Right cardiac atrium (tissue), 5 donors: ENCODE measurements at regions not wholly inside any gene's neighbourhood (a gene's known extent, or its start where the extent isn't known, plus 50 kb on each side); places are given as distances from the start of the nearest gene placed in this dataset.
"Not testable (repeated sequence)": the region's sequence is repeated elsewhere in the genome, so short reads cannot be mapped to it uniquely, and the experiment has no call there.

Experiments used
- ATAC-seq, 2 donors: fragments of 200-7000 bp; cut with Tn5 transposase; one replicate each; pipeline versions ENCODE4 v1.8.0 to v1.9.1; 2020; ENCODE audit warnings: moderate library complexity in 2 of 2, mild to moderate bottlenecking in 1 of 2
- DNase-seq, 3 donors: peaks; one replicate each; pipeline ENCODE4 v3.0.0-alpha.2; 2020
- H3K27ac ChIP-seq: one replicate; pipeline ENCODE4 v1.5.1; 2013; ENCODE audit warnings: mild to moderate bottlenecking, low read length, control low read depth, moderate library complexity
- H3K27me3 ChIP-seq: one replicate; pipeline ENCODE4 v1.6.1; 2013; ENCODE audit not compliant: control insufficient read depth, insufficient read depth
- H3K4me1 ChIP-seq: one replicate; pipeline ENCODE4 v1.6.1; 2013; ENCODE audit warnings: low read length; ENCODE audit not compliant: control insufficient read depth, insufficient read depth
- H3K4me3 ChIP-seq: one replicate; pipeline ENCODE4 v1.5.1; 2013; ENCODE audit warnings: low read length, control low read depth
- H3K9me3 ChIP-seq: one replicate; pipeline ENCODE4 v1.6.1; 2013; ENCODE audit warnings: low read length; ENCODE audit not compliant: control insufficient read depth
- WGBS: extraction: QIAGEN DNeasy Blood & Tissue Kit; methylation state at CpG from one replicate; pipeline ENCODE4 v1.1.7; 2013; 5-methylcytosine and 5-hydroxymethylcytosine counted together
- intact Hi-C, 4 donors: fragments of 100-400 bp; cut with DNase I; formaldehyde crosslinking; loops; one replicate each; pipeline versions ENCODE4 v1.11.0 to v1.14.0; 2022 to 2023
- donor health status: healthy with polysubstance abuse.
- donor health status: DM: no; HTN: yes; CAD: no.
- donor health status: DM: no; HTN: no; CAD: no.
- donor health status: DM: no; HTN: yes; CAD: no; lungs with severe emphysema.
- donor health status: DM: yes; HTN: yes; CAD: no.

GRCh38 chr5:124952566-124952965 lies 206.1 kb upstream of the ZNF608 start:
- no peaks in the 10 kb centered on the region for H3K4me1 ChIP-seq
- ATAC-seq (no peak), DNase-seq (no peak)
- H3K27me3 ChIP-seq = no peaks in the 10 kb centered on the region
- WGBS = 81% methylated on average over 2 of the region's 2 CpGs
- no peaks in the 10 kb centered on the region for H3K9me3 ChIP-seq
- no peak overlapping the region for H3K27ac ChIP-seq
- no peak overlapping the region for H3K4me3 ChIP-seq
- intact Hi-C loops = no loop called here

DNA sequence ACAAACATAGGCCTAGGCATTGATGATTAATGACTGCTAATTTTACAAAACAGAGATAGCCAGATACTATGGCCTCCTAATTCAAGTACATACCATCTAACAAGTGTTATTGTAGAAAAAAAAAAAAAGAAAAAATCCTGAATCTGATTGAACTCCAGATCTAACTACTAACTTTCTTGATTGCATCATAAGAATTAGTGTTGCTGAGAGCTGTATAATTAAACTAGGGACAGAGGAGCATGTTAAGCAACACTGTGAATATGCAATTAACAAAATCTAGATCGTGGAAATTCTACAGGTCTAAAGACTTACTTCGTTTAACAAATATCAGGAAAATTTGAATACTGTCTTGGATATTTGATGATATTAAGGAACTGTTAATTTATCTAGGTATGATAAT lies 208.3 kb upstream of the ZNF608 start:
- ATAC-seq = no peak
- intact Hi-C loops = no loop called here
- H3K4me3 ChIP-seq = no peak overlapping the region
- no peaks in the 10 kb centered on the region for H3K9me3 ChIP-seq
- H3K4me1 ChIP-seq = no peaks in the 10 kb centered on the region
- H3K27ac ChIP-seq = no peak overlapping the region
- WGBS = 95% methylated on average over 2 of the region's 2 CpGs
- no peaks in the 10 kb centered on the region for H3K27me3 ChIP-seq
- DNase-seq = no peak

GRCh38 chr5:124956471-124957029 lies 210.1 kb upstream of the ZNF608 start:
- ATAC-seq = peak in 1 of 2 donors; percentile 38

DNA sequence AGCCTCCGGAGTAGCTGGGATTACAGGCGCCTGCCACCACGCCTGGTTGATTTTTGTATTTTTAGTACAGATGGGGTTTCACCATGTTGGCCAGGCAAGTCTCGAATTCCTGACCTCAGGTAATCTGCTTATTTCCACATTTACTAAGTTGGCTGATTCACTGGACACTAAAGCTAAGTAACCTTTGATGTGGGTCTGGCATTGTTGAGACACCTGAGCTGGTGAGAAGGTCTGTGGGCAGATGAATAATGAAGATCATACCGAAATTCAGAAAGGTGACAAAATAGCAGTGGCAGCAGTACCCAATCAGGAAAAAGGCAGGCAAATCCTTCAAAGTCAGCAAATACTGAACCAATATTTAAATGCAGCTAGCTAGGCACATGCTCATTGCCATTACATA lies 210.6 kb upstream of the ZNF608 start:
- WGBS = 96% methylated on average over 5 of the region's 5 CpGs
- Histone ChIP-seq H3K27ac (no peak overlapping the region), H3K9me3 (no peaks in the 10 kb centered on the region), H3K4me3 (no peak overlapping the region), H3K27me3 (no peaks in the 10 kb centered on the region), H3K4me1 (no peaks in the 10 kb centered on the region)
- DNase-seq (no peak), ATAC-seq (no peak)
- intact Hi-C loops = no loop called here

More at GRCh38 chr5:124956471-124957029, 210.1 kb upstream of the ZNF608 start:
- no peaks in the 10 kb centered on the region for H3K4me1 ChIP-seq
- peak in 2 of 3 donors; percentile 24 to 64 for DNase-seq
- H3K4me3 ChIP-seq = no peak overlapping the region
- WGBS = 55% methylated on average over 1 of the region's 1 CpG
- H3K27ac ChIP-seq = no peak overlapping the region
- intact Hi-C loops = no loop called here
- H3K9me3 ChIP-seq = no peaks in the 10 kb centered on the region
- H3K27me3 ChIP-seq = no peaks in the 10 kb centered on the region

DNA sequence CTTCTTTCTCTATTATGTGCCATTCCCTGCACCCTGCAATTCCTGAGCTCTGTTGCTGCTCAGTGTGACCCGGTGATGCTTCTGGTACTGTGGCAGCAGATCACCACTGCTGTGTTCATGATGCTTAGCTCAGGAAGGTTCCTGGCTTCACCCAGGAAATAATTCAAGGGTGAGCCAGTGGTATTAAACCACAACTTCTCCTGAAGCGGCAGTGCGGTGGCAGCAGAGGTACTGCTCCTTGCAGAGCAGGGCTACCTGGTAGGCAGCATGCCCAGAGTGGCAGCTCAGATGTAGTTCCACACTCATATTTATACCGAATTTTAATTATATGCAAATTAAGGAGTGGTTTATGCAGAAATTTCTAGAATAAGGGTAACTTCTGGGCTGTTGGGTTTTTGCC lies 213.8 kb upstream of the ZNF608 start:
- no peak for ATAC-seq
- WGBS = 93% methylated on average over 4 of the region's 4 CpGs

GRCh38 chr5:124961521-124961920 lies 215.1 kb upstream of the ZNF608 start:
- no peaks in the 10 kb centered on the region for H3K4me1 ChIP-seq
- no peaks in the 10 kb centered on the region for H3K9me3 ChIP-seq
- H3K27ac ChIP-seq = no peak overlapping the region
- no peak overlapping the region for H3K4me3 ChIP-seq
- WGBS = 81% methylated on average over 4 of the region's 4 CpGs
- no peaks in the 10 kb centered on the region for H3K27me3 ChIP-seq
- intact Hi-C loops = no loop called here
- no peak for ATAC-seq
- DNase-seq = no peak

More for the DNA sequence above, 213.8 kb upstream of the ZNF608 start:
- H3K27me3 ChIP-seq = no peaks in the 10 kb centered on the region
- no peak overlapping the region for H3K4me3 ChIP-seq
- H3K4me1 ChIP-seq = no peaks in the 10 kb centered on the region
- DNase-seq = no peak
- intact Hi-C loops = no loop called here
- no peak overlapping the region for H3K27ac ChIP-seq
- H3K9me3 ChIP-seq = no peaks in the 10 kb centered on the region

GRCh38 chr5:124962111-124962510 lies 215.7 kb upstream of the ZNF608 start:
- Histone ChIP-seq H3K9me3 (no peaks in the 10 kb centered on the region), H3K27me3 (no peaks in the 10 kb centered on the region), H3K27ac (no peak overlapping the region), H3K4me3 (no peak overlapping the region), H3K4me1 (no peaks in the 10 kb centered on the region)
- ATAC-seq (no peak), DNase-seq (no peak)
- WGBS = 59% methylated on average over 3 of the region's 3 CpGs
- intact Hi-C loops = no loop called here

GRCh38 chr5:124962735-124963134 lies 216.3 kb upstream of the ZNF608 start:
- Histone ChIP-seq H3K4me1 (no peaks in the 10 kb centered on the region), H3K4me3 (no peak overlapping the region), H3K9me3 (no peaks in the 10 kb centered on the region), H3K27me3 (no peaks in the 10 kb centered on the region), H3K27ac (no peak overlapping the region)
- intact Hi-C loops = no loop called here
- no peak for DNase-seq
- ATAC-seq = no peak
- WGBS = 70% methylated on average over 6 of the region's 6 CpGs

- WGBS = 85% methylated on average over 14 of the region's 14 CpGs
- Histone ChIP-seq H3K9me3 (no peaks in the 10 kb centered on the region), H3K4me1 (no peaks in the 10 kb centered on the region), H3K4me3 (no peak overlapping the region), H3K27ac (no peak overlapping the region), H3K27me3 (no peaks in the 10 kb centered on the region)
- ATAC-seq (no peak), DNase-seq (peak in 1 of 3 donors; percentile 56)
- intact Hi-C loops = no loop called here
Measured at GRCh38 chr5:124963236-124963919, 216.9 kb upstream of the ZNF608 start.

- intact Hi-C loops, H3K27ac ChIP-seq: not testable (repeated sequence)
Measured at GRCh38 chr5:124966741-124967140, 220.3 kb upstream of the ZNF608 start.

DNA sequence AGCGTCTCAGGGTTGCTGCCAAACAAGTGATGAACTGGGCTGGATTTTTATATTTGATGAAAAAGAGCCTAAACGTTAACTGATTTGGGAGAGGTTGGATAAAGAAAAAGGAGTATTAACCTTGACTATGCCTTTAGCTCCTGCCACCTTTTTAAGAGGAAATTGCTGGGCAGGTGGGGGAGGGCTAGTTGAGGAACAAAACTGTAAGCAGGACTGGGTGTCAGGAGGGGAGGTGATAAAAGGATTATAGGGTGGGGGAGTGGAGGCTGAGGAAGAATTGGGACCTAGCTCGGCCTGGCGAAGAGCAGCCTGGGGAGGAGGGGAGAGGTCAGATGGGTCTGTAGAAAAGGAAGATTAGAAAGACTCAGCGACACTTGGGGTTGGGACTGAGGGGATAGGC lies 223.9 kb upstream of the ZNF608 start:
- H3K27ac ChIP-seq, ATAC-seq, H3K4me3 ChIP-seq, H3K27me3 ChIP-seq, H3K4me1 ChIP-seq, intact Hi-C loops, DNase-seq, H3K9me3 ChIP-seq: not testable (repeated sequence)
- 89% methylated on average over 5 of the region's 5 CpGs for WGBS

More at GRCh38 chr5:124966741-124967140, 220.3 kb upstream of the ZNF608 start:
- not testable (repeated sequence) for H3K4me3 ChIP-seq, H3K9me3 ChIP-seq, H3K4me1 ChIP-seq, DNase-seq, ATAC-seq, H3K27me3 ChIP-seq
- WGBS = 75% methylated on average over 5 of the region's 5 CpGs
